ENCODE measurements at regions not wholly inside any gene's neighbourhood (a gene's known extent, or its start where the extent isn't known, plus 50 kb on each side); places are given as distances from the start of the nearest gene placed in this dataset.

DNA sequence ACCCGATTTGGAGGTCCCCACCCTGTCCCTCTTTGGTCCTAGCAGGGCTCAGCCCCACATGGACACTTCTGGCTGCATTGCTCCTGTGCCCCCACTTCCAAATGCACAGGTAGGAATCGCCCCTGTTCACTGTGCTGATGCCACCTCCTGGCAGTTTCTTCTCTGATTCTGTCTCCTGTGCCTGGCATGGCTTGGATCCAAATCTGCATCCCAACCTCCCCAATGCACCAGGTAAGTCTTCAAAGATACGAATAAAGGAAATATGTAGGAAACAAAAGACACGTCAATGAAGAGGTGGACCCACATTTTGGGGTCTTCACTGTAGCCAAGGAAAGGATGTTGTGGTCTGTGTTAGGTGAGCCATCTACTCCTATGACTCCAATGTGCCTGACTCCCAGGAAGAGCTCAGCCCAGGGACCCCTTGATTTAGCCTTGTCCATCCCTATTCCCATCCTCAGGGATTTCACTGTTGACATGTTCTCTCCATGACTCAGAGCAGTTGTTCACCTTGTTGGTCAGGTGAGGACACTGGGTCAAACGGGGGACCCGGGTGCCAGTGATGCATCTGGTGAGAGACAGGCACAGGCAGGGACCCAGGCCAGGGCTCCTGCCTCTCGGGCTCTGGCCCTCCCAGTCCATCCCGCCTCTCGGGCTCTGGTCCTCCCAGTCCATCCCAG is 341.8 kb downstream of the CXCL12 start:
- FAIRE-seq (no peak), DNase-seq (ENCODE audit: low read depth) (no peak)
- TF ChIP-seq, protein P1, sequence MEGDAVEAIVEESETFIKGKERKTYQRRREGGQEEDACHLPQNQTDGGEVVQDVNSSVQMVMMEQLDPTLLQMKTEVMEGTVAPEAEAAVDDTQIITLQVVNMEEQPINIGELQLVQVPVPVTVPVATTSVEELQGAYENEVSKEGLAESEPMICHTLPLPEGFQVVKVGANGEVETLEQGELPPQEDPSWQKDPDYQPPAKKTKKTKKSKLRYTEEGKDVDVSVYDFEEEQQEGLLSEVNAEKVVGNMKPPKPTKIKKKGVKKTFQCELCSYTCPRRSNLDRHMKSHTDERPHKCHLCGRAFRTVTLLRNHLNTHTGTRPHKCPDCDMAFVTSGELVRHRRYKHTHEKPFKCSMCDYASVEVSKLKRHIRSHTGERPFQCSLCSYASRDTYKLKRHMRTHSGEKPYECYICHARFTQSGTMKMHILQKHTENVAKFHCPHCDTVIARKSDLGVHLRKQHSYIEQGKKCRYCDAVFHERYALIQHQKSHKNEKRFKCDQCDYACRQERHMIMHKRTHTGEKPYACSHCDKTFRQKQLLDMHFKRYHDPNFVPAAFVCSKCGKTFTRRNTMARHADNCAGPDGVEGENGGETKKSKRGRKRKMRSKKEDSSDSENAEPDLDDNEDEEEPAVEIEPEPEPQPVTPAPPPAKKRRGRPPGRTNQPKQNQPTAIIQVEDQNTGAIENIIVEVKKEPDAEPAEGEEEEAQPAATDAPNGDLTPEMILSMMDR (IDR thresholded peaks at IDR 0.05; ENCODE audit: insufficient read depth, low read length, severe bottlenecking): no peak
- no peaks in the 10 kb centered on the region for H3K27me3 ChIP-seq (ENCODE audit: control insufficient read depth, insufficient read depth, low read length)
- H3K36me3 ChIP-seq (ENCODE audit: control insufficient read depth, insufficient read depth, low read length): no peaks in the 10 kb centered on the region
- H3K4me3 ChIP-seq (ENCODE audit: low read depth, low read length): no peak overlapping the region

DNA sequence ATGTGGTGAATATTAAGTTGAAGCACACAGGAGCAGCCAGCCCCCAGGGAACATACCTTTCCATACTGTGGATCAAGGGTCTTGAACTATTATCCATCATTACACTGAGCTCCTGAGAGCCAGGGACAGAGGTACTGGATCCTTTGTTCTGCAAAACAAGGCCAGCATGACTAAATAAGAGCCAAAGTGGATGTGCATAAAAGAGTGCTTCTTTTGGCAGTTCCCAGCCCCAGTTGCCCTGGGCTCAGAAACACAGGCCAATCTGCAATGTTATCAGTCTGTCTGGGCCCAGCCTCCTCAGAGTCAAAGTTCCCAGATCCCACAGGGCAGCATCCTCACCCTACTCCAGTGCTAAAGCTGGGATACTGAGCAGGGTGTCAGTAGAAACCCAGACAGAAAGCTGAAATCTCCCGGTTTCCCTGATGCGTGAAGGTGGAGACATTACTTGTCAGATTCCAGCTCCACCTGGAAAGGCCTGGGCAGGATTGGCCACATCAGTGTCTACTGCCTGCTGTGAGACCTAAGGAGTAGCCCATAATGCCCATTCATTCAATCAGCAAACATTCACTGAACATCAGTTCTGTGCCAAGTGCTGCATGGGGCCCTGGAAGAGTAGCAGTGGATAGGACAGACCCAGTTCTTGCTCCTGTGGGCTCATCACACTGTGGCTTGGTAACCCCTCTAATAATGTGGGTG is 342.7 kb downstream of the CXCL12 start:
- no peaks in the 10 kb centered on the region for H3K36me3 ChIP-seq (ENCODE audit: control insufficient read depth, insufficient read depth, low read length)
- no peak overlapping the region for H3K4me3 ChIP-seq (ENCODE audit: low read depth, low read length)
- TF ChIP-seq, protein P1 (IDR thresholded peaks at IDR 0.05; ENCODE audit: insufficient read depth, low read length, severe bottlenecking): no peak
- H3K27me3 ChIP-seq (ENCODE audit: control insufficient read depth, insufficient read depth, low read length): no peaks in the 10 kb centered on the region
- DNase-seq (ENCODE audit: low read depth) (no peak), FAIRE-seq (no peak)

DNA sequence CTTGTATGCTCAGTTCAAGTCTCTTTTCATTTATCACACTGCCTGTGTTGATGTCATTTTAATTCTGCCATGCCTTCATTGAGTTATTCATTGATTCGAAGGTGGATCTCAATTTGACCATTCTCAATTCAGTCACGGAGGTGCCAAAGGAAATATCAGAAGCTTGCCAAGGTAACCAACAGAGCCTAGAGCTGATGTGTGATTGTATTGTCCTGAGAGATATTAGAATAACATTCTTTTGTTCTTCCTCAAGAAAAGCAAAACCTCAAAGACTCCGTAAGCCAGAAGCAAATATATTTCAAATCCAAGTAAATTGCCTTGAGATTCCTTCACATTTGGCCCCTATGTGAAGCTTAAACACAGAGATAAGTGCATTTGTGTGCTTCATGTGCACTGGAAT is 345.3 kb downstream of the CXCL12 start:
- FAIRE-seq (no peak), DNase-seq (ENCODE audit: low read depth) (no peak)
- Histone ChIP-seq H3K4me3 (ENCODE audit: low read depth, low read length) (no peak overlapping the region), H3K27me3 (ENCODE audit: control insufficient read depth, insufficient read depth, low read length) (no peaks in the 10 kb centered on the region), H3K36me3 (ENCODE audit: control insufficient read depth, insufficient read depth, low read length) (no peaks in the 10 kb centered on the region)
- TF ChIP-seq, protein P1 (IDR thresholded peaks at IDR 0.05; ENCODE audit: insufficient read depth, low read length, severe bottlenecking): no peak

DNA sequence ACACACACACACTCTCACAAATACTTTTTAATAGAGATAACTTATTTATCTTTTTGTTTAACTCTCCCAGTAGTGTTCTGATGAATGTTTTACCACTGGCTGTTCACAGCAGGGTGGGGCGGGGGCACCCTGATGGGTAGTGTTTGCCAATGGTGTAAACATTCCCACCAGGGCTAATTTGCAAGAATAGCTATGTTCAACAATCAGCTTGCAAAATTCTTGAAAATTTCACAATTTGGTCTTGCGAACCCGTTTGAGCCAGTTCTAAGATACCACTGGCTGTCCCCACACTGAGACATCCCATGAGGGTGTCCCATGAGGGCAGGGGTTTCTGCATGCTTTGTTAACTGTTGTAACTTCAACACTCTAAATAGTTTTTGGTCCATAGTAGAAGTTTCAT is 348.5 kb downstream of the CXCL12 start:
- no peak for DNase-seq (ENCODE audit: low read depth)
- no peaks in the 10 kb centered on the region for H3K36me3 ChIP-seq (ENCODE audit: control insufficient read depth, insufficient read depth, low read length)
- H3K4me3 ChIP-seq (ENCODE audit: low read depth, low read length): no peak overlapping the region
- TF ChIP-seq, protein P1 (IDR thresholded peaks at IDR 0.05; ENCODE audit: insufficient read depth, low read length, severe bottlenecking): no peak
- no peaks in the 10 kb centered on the region for H3K27me3 ChIP-seq (ENCODE audit: control insufficient read depth, insufficient read depth, low read length)
- FAIRE-seq: no peak

DNA sequence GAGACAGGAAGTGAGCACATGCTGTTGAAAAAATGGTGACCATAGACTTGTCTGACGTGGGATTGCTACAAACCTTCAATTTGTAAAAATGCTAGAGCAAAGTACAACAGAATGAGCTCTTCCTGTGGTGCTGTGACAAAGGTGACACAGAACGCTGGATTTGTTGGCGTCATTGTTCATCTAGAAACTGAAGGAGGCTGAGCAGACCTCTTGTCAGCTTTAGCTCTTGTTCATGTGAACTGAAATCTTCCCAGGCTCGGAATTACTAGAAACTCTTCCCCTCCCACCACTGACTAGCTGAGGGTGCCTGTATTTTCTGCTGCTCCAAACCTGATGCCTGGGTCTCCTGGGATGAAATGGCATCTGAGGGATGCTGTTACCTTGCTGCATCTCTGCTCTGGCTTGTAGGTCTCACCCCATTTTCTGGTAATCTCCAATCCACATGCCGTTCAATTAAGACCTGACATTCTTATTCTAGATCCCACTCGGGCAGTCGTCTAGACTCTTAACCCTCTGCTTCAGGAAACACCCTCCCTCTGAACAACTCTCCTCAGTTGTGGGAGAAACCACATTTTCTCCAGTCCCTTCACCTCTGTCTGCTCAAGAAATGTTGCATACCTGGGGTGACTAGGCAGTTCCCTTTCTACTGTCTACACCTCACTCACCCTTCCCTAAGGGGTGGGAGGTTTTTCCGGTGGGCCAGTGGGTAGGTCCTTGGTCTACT is 349.3 kb downstream of the CXCL12 start:
- TF ChIP-seq, protein P1 (IDR thresholded peaks at IDR 0.05; ENCODE audit: insufficient read depth, low read length, severe bottlenecking): no peak
- no peaks in the 10 kb centered on the region for H3K27me3 ChIP-seq (ENCODE audit: control insufficient read depth, insufficient read depth, low read length)
- no peak overlapping the region for H3K4me3 ChIP-seq (ENCODE audit: low read depth, low read length)
- FAIRE-seq (no peak), DNase-seq (ENCODE audit: low read depth) (no peak)
- H3K36me3 ChIP-seq (ENCODE audit: control insufficient read depth, insufficient read depth, low read length): no peaks in the 10 kb centered on the region

Data from bronchial epithelial cell (primary cell).